Neural progenitor cell (in vitro differentiated cells): ENCODE measurements at regions not wholly inside any gene's neighbourhood (a gene's known extent, or its start where the extent isn't known, plus 50 kb on each side); places are given as distances from the start of the nearest gene placed in this dataset.

Source experiments
- EZH2 ChIP-seq: fragments of 200-600 bp; sonication (generic); IDR thresholded peaks from 2 replicates; pipeline ENCODE4 v1.6.1; 2017; ENCODE audit warnings: antibody characterized with exemption, mild to moderate bottlenecking, moderate library complexity
- EZH2phosphoT487 ChIP-seq: fragments of 200-600 bp; sonication (generic); IDR thresholded peaks from 2 replicates; pipeline ENCODE4 v1.6.1; 2017; ENCODE audit warnings: antibody characterized with exemption
- TF ChIP-seq, protein P1 (sequence below): fragments of 200-600 bp; sonication (generic); IDR thresholded peaks from 2 replicates; pipeline ENCODE4 v1.5.1; 2017; ENCODE audit warnings: antibody characterized with exemption, mild to moderate bottlenecking

DNA sequence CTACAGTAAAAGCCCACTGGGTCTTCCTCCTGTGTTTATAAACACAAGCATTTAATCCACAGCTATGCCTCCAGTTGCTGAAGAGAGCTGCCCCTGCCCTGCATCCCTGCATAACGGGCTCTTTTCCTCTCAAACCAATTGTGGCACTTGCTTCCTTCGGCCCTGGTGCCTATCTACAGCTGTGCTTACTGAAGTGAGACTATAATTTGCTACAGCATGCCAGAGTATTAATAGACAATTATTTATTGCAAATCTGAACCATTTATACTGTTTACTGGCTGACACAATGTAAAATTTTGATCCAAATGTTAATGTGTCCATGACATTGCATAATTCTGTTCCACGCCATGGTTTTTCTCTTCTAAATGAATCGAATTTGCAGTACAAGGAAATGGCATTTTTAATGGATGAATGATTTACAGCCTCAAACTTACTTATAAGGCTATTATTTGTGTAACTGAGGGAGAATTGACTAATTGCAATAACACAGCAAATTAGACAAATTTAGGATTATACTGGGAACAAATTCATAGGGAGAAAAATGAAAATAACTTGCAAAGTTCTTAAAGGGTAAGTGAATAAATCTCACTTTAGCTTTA lies 457.0 kb upstream of the HNRNPA3 start:
- TF ChIP-seq, protein P1, sequence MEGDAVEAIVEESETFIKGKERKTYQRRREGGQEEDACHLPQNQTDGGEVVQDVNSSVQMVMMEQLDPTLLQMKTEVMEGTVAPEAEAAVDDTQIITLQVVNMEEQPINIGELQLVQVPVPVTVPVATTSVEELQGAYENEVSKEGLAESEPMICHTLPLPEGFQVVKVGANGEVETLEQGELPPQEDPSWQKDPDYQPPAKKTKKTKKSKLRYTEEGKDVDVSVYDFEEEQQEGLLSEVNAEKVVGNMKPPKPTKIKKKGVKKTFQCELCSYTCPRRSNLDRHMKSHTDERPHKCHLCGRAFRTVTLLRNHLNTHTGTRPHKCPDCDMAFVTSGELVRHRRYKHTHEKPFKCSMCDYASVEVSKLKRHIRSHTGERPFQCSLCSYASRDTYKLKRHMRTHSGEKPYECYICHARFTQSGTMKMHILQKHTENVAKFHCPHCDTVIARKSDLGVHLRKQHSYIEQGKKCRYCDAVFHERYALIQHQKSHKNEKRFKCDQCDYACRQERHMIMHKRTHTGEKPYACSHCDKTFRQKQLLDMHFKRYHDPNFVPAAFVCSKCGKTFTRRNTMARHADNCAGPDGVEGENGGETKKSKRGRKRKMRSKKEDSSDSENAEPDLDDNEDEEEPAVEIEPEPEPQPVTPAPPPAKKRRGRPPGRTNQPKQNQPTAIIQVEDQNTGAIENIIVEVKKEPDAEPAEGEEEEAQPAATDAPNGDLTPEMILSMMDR = no peak
- TF ChIP-seq EZH2 (no peak), EZH2phosphoT487 (no peak)
